Vagina (tissue), 2 donors: ENCODE measurements at regions not wholly inside any gene's neighbourhood (a gene's known extent, or its start where the extent isn't known, plus 50 kb on each side); places are given as distances from the start of the nearest gene placed in this dataset.

Source experiments
- POLR2AphosphoS5 ChIP-seq, 2 donors: sonication (generic); formaldehyde crosslinking; IDR thresholded peaks; one replicate each; pipeline ENCODE4 v1.9.0; 2017; ENCODE audit warnings: antibody characterized with exemption in 2 of 2, mild to moderate bottlenecking in 2 of 2, low read depth in 1 of 2; ENCODE audit not compliant: insufficient read depth in 1 of 2
- TF ChIP-seq, protein P1 (sequence below), 3 experiments: fragments of 450-650 bp in 2 of 3; fragments of 200-600 bp in 1 of 3; sonication (generic) in 1 of 3; IDR thresholded peaks; one replicate each; pipeline ENCODE4 v1.5.1; 2017 to 2019; ENCODE audit warnings: antibody characterized with exemption in 3 of 3, mild to moderate bottlenecking in 2 of 3, moderate library complexity in 2 of 3

DNA sequence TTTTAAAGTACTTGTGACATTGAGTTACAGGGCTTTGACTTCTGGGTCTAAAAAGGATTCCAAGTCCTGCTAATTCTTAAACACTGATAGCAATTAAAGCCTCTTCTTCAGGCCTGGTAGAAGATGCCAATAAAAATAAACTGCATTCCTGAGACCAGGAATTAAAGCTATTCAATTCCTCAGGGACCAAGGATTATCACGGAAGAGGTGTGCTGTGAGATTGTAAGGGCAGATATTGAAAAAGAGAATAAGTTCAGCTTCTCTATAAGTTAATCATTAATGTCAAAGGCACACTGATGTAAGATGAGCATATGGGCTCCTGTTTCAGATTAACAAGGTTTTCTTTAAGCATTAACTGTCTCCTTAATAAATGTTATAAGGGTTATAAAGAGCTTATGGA, 611.3 kb downstream of the SI start:
- TF ChIP-seq, protein P1, sequence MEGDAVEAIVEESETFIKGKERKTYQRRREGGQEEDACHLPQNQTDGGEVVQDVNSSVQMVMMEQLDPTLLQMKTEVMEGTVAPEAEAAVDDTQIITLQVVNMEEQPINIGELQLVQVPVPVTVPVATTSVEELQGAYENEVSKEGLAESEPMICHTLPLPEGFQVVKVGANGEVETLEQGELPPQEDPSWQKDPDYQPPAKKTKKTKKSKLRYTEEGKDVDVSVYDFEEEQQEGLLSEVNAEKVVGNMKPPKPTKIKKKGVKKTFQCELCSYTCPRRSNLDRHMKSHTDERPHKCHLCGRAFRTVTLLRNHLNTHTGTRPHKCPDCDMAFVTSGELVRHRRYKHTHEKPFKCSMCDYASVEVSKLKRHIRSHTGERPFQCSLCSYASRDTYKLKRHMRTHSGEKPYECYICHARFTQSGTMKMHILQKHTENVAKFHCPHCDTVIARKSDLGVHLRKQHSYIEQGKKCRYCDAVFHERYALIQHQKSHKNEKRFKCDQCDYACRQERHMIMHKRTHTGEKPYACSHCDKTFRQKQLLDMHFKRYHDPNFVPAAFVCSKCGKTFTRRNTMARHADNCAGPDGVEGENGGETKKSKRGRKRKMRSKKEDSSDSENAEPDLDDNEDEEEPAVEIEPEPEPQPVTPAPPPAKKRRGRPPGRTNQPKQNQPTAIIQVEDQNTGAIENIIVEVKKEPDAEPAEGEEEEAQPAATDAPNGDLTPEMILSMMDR (IDR thresholded peaks at IDR 0.05) = no peak
- TF ChIP-seq POLR2AphosphoS5 (IDR thresholded peaks at IDR 0.05; ENCODE audit: insufficient read depth in 1 of 2, low read depth in 1 of 2) = no peak
